LHCN-M2 (cell line): ENCODE measurements at regions not wholly inside any gene's neighbourhood (a gene's known extent, or its start where the extent isn't known, plus 50 kb on each side); places are given as distances from the start of the nearest gene placed in this dataset.
"Not testable (repeated sequence)": the region's sequence is repeated elsewhere in the genome, so short reads cannot be mapped to it uniquely, and the experiment has no call there.

Experiments used
- DNase-seq: peaks from one replicate; pipeline ENCODE4 v3.0.0-alpha.2; 2012; ENCODE audit warnings: low read depth

DNA sequence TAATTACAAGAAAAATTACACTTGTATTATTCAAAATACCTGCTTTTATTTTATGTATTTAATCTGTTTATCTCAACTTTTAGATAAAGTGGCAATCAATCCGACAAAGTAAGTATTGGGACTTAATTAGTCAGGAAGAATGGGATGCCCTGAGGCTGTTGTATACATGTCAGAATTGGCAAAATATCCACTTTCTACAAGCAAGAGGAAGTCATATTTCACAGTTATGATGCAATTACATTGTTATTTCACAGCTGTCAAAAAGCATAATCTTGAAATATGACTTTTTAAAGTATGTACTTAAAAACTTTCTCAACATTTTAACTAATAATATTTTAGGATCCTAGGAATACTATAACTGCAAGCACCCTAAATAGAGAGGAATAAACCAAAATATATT lies 357.1 kb upstream of the MGAT4C start:
- peak; percentile 64 for DNase-seq

DNA sequence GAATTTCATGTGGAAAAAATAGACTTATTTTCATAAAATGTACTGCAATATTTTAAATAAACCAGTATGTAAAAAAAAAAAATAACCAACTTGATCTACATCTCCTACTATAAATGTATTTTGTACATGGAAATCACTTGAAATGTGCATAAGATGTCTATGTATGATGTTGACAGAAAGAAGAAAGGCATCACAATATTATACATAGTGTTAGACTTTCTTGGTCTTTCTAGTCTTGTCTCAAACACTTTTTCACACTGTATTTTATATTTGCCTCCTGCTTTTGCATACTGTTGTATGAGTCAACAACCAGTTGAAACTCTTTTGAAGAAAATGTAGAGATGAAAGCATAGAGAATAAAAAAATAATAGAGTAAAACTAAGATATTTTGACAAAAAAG lies 352.4 kb upstream of the MGAT4C start:
- DNase-seq = no peak

DNA sequence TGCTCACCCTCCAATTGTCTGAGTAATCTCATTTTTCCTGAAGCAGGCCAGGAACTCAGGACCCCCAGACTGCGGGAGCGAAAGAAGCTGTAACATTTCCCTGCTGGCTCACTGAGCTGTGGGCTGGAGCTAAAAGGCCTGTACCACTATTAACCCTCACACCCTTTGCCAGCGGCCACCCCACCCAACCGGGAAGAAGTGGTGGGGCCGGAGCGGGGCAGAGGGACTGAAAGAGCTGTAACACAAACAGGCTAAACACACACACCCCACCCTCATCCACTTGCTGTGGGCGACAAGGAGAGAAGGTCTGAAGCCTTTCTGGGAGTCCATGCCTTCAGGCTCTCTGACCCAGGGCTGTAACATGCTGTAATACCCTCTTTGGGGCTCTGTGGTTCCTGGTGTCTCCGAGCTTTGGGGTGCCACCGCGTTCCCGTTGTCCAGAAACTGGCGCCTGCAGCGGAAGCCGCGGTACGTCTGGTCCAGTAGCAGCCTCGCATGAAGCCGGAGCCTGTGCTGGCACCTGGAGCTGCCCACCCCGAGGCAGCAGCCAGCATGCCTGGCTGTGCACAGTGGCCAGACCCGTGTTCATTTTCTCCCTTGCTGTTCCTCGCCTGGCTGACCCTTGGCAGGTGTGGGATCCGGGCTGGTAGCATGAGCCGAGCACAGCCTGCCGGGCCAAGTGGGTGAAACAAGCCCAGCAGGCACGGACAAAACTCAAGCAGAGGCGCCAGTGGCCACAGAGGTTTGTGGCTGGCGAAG lies 345.5 kb upstream of the MGAT4C start:
- DNase-seq = no peak

DNA sequence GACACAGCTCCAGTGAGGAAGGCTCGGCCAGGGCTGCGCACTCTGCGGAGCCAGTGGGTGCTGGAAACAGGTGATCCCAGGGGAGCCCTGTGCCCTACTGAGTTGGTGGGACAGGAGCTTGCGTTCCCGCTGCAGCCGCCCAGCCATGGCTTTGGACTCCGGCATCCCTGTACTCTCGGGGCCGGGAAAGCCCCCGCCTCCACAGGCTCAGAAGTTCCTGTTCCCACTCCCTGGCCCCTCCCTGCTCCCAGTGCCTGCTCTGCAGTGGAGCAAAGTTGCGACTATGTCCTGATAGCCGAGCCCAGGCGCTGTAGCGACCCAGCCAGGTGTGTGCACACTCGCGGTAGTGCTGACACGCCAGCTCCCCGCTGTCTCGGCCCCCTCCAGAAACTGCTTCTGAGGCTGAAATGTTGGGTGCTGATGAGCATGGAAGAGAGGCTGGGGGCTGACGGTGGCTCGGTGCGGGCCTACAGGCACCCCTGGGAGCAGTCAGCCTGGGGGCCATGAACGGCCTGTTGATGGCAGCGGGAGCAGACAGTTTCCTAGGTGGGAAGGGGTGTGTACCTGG lies 344.6 kb upstream of the MGAT4C start:
- no peak for DNase-seq

DNA sequence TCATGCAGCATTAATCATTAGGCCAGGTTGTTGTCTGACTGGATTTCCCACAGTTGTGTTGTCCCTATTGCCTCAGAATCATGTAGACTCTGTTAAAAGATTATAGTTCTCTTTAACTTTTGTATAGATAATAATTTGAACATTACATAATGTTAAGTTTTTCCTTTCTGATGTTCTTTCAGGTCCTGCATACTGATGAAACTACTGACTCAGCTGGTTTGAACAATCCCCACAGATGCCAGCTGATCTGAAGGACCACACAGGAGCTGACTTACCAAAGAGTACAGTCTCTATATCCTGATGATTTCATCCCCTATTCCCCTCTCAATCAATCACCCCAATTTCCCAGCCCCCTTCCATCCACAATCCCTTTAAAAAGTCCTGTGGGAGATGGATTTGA lies 341.2 kb upstream of the MGAT4C start:
- no peak for DNase-seq

DNA sequence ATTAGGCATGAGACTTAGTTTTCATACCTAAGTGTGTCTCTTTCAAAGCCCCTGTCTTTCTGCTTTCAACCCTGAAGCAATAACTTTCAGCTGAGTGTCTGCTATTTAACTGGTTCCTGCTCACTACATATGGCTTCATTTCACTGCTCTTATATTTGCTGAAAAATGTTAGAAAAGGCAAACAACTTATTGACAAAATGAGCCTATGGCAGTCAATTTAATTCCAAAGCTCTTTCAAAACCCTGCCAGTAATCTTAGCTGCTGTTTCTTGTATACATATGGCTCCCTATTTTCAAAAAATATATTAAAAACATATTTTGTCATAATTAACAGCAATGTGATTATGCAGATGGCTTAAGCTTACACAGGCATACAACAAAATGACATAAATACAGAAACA lies 334.1 kb upstream of the MGAT4C start:
- DNase-seq = no peak

DNA sequence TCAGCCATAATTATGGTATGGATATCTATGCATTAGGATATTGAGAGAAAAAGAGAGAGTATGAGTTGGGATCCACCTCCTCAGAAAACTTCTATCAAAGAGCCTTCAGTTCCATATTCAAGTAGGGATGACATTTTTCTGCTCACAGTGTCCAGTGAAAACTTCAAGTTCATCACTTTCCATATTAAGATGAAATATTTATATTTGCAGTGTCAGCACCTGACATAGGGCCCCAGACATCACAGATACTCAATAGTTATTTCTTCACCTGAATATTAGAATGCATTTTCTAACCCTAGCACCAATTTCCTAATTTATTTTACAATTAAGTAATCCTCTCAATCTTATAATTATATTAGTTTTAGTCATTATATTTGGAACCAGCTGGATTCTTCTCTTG lies 318.0 kb upstream of the MGAT4C start:
- no peak for DNase-seq

DNA sequence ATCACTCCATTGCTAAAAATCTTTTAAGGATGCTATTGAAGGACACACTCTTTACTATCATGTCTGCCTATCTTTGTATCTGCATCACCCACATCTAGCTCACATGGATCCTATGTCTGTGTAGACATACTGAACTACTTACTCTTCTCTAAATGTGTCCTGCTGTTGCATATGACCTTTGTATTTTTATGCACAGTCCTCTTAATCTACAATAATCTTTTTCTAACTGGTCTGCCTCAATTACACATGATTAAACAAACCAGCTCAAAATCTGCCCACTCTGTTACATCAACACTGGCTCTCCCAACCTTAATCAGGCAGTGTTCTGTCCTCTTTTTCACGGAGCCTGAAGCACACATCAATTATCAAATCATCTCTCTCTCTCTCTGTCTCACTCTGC lies 316.3 kb upstream of the MGAT4C start:
- DNase-seq = no peak

DNA sequence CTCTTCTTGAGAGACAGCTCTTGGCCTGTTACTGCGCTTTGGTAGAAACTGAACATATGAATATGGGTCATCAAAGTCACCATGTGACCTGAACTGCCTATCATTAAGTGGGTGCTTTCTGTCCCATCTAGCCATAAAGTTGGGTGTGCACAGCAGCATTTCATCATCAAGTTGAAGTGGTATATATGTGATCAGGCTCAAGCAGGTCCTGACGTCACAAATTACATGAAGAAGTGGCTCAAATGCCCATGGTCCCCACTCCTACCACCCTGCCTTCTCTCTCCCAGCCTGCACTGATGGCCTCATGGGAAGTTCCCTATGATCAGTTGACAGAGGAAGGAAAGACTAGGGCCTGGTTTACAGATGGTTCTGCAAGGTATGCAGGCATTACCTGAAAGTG lies 308.8 kb upstream of the MGAT4C start:
- DNase-seq = no peak

DNA sequence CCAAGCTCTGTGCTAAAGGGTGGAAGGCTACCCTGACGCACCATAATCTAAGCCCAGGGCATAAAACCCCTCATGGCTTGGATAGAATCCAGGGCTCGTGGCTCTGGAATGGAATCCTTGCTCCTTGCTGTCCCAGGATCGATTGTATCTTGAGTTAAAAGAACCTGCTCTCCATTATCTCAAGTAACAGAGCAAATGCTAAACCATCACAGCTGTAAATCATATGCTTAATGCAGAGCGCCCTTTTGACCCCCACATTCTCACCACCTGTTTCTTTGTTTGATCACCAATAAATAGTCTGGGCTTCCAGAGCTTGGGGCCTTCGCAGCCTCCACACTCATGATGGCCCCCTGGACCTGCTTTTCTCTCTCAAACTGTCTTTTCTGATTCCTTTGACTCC lies 299.3 kb upstream of the MGAT4C start:
- DNase-seq = not testable (repeated sequence)

DNA sequence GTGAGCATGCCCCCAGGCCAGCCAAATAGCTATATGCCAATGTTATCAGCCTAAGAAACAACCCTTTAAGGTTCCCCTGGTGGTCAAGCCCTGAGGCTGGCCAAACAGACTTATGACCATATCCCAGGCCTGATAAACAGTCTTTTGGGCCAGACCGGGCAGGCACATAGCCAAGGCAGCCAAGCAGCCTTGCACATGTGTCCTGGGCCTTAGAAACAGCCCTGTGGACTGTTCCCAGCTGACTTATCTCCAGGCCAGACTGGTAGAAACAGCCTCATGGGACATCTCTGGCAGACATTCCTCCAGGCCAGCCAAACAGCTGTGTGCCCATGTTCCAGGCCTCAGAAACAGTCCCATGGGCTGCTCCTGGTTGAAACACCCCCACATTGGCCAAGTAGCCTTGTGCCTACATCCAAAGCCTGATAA lies 295.0 kb upstream of the MGAT4C start:
- DNase-seq = peak; percentile 66

DNA sequence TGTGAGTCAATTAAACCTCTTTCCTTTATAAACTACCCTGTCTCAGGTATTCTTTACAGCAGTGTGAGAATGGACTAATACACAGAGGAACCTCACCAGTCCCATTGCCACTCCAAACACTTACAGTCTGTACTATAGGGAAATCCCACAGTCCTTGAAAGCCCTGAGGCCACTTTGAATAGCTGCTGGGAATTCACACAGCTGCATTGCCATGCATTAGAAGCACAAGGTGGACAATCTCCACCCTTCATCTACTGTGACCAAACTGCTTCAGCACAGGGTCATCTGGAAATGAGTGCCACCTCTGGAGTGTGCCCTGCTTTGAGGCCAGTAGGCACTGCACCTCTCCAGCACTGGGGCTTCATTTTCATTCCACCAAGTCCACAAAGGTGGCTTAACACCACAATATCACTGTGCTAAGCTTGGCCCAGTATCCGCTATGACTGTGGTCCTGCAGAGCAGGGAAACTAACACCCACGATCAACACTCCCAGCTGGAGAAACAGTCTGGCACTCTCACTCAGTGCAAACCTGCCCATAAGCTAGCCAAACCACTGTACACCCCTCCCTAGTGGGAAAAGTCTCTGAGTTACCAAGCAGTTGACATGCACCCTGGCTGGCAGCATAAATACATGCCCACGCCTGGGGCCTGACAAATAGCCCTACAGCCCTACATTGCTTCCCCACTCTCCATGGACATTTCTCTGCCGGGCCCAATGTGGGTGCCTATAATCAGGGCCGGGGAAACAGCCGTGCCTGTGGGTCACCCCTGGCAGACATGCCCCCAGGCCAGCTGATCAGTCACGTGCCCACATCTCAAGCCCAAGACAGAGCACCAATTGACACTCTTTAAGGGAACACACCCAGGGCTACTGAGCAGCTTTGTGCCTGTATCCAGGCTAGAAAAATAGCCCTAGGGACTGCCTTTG lies 294.3 kb upstream of the MGAT4C start:
- DNase-seq = no peak

DNA sequence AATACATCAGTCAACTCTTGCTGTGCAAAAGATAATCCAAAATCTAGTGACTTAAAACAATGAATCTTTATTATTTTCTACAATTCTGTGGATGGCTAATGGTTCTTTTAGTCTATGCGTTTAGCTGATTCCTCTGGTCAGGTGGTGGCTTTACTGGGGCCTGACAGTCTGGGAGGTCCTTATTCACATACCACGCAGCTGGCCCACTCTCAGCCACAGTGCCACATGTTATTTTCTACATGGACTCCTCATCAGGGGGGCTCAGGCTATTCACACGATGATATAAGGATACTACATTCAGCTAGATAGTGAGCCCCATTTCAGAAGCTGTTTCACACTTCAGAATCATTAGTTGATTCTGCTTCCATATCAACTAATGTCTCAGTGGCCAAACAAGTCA lies 287.5 kb upstream of the MGAT4C start:
- DNase-seq = no peak

DNA sequence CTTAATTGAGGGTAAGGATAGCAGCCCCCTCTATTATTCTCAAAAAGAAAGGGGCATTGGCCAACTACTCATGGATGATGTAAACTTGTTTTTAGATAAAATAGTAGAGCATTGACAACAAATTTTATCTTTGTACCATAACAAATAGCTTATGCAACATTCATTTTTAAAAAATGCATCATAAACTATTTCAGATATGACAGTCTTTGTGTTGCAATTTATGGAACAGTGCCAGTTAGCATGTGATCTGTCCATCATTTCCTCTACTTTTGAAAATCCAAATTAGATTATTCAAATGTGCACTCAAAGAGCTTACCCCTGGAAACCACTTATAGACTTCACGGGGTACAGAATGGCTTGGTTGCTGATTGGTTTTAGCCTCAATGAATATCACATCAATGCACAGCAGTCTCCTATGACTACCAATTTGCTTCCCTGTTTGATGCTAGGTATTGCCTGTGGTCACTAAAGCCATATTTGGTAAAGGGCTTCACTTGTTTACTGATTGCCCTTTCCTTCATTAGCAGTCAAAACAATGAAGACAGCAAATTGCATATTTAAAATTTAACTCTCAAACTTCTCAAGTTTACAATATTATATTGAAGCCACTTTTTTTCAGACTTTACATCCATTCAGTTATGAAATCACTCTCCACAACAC lies 274.9 kb upstream of the MGAT4C start:
- DNase-seq = peak; percentile 48

DNA sequence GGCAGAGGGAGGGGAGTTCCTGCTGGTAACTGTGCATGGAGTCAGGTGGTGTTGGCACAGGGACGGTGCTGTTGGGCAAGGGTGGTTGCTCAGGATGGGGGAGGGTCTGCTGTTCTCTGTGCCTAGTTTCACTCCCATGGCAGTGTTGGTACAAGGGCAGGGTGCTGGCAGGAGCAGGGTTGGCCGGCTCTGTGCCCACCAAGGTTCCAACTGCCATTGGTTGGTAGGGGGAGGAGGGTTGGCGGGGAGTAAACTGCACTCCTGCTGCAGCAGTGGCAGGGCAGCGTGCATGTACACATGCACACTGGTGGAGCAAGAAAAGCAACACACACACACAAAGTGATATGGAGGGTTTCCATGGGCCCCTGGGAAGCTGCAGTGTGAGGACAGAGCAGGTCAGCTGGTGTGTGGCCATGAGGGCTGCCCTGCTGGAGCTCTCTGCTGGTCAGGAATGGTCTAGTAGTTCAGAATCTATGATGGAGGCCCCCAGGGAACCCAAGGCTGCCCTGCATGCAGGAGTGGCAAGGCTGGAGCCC lies 269.9 kb upstream of the MGAT4C start:
- DNase-seq = no peak

DNA sequence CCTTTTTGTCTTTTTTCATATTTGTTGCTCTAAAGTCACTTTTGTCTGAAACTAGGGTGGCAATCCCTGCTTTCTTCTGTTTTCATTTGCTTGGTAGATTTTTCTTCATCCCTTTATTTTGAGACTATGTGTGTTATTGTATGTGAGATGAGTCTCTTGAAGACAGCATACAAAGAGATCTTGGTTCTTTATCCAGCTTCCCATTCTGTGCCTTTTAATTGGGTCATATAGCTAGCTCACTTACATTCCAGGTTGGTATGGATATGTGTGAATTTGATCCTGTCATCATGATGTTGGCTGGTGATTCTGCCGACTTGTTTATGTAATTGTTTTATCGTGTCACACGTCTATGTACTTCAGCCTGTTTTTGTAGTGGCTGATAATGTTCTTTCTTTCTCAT lies 267.7 kb upstream of the MGAT4C start:
- DNase-seq = no peak

DNA sequence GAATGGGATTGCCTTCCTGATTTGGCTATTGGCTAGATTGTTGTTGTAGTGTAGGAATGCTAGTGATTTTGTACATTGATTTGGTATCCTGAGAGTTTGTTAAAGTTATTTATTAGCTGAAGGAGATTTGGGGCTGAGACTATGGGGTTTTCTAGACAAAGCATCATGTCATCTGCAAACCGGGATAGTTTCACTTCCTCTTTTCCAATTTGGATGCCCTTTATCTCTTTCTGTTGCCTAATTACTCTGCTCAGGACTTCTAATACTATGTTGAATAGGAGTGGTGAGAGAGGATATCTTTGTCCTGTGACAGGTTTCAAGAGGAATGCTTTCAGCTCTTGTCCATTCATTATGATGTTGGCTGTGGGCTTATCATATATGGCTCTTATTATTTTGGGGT lies 265.7 kb upstream of the MGAT4C start:
- no peak for DNase-seq

DNA sequence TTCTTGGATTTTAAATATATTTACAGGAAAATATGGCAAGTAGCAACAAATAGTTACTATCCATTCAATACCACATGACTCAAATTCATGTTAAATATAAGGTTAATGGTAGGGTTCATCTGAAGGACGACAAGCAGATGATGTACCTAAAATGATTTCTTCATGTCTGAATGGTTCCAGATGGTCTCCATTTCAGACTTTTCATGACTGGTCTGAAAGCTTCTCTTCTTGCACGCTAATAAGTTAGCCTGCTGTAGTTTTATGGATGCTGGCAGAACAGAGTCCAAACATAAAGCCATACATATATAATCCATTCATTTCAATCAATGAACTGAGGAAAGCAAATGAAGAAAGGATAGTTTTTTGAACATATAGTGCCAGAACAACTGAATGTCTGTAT lies 257.0 kb upstream of the MGAT4C start:
- DNase-seq = no peak

DNA sequence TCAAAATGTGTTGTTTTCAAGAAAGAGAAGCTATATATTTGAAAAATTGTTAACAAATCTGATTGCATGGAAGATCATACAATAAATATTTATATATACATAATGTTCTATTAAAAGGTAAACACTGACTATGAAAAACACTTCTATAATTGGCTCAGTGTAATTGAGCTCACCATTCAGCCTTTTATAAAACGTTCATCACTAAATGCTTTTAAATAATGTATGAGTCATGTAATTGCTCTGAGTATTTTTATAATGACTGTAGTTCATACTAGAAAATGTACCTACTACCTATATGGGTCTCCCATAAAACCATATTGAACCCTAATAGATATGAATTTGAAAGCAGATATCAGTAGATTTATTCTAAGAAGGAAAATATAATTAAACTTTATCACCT lies 240.4 kb upstream of the MGAT4C start:
- DNase-seq = peak; percentile 20

DNA sequence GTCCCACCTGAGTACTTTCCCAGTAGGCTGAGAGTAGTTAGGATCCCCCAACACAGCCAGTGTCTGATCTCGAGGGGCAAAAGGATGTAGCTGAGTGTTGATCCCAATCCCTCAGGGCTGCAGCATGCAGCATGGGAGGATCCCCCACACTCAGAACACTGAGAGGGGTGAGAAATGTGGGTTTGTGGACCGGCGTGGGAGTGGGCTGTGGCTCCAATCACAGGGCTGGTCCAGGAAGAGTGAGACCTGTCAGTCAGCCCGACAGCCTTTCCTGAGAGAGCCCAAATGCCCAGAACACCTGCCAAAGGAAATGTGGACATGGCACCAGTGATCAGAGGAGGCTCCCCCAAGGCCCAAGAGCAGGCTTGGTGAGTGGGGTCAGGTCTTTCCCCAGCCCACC lies 228.3 kb upstream of the MGAT4C start:
- DNase-seq = no peak

DNA sequence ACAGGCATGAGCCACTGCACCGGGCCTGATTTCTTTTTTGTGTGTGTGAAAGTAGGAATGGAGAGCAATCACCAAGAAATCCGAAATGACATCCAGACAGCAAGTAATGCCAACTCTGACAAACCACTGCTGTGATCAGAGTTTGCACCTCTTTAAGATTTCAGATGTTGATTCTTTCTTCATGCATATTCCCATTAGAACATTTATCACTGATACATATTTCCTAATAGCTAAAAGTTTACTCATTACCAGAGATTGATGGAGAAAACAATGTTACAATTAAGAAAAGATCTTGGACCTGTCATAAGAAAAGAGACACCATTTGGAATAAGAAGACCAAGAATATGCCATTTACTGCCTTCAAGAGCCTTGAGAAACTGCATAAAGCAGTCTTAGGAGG lies 217.0 kb upstream of the MGAT4C start:
- no peak for DNase-seq

DNA sequence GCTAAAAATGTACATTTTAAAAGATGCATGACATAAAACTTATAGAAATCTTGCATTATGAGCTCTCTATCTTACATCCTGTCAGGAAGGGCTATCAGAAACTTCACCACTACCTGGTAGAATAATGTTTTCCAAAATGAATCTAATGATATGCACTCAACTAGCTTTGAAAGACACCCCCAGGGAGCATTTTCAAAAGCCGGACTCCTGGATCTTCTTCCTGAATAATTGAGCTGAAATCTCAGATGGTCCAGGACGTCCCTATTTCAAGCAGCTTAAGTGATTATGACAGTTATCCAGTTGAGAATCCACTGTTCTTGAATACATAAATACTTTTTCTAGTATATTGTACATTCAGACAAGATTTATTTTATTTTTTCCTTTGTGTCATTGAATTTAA lies 200.6 kb upstream of the MGAT4C start:
- DNase-seq = no peak
